GM18870 (cell line): ENCODE measurements at regions not wholly inside any gene's neighbourhood (a gene's known extent, or its start where the extent isn't known, plus 50 kb on each side); places are given as distances from the start of the nearest gene placed in this dataset.
"Not testable (repeated sequence)": the region's sequence is repeated elsewhere in the genome, so short reads cannot be mapped to it uniquely, and the experiment has no call there.

Experiments used
- ATAC-seq: cut with Tn5 transposase; IDR thresholded peaks from one replicate; pipeline ENCODE4 v1.9.1; 2021; ENCODE audit warnings: moderate library complexity; ENCODE audit not compliant: unreplicated experiment

DNA sequence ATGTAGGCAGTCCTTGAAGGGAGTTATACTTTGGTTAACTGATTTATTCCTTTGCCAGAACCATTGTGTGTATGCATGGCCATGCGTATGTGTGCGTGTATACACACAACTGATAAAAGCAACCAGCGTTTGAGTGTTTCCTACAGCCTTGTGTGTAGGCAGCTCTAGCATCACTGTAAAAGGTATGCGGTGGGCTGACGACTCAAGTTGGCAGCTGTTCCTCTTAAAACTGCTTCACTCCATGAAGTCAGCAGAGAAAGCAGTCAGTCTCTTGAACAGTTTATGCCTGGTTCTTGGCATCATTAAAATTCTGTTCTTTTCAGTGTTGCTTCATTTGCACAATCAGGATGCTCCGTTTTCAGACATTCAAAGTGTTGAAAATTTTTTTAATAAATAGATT is 103.5 kb upstream of the FRMPD4 start:
- ATAC-seq = no peak

DNA sequence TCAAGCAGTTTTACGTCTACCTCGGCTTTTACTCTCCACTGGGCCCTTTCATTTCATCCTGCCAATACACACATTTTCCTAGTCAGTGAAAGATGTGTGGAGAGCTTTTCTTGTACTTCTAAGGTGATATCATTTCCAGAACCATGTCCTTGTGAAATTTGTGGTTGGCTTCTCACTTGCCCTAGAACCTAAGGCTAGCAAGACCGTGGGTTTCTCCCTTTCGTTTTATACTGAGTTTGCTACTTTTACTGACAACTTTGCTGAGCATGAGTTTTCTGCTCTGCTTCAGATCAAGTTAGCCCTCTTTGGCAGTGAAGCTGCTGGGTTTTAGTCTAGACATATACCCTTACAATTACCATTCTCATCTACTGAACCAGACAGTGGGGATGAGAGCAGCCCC is 95.7 kb upstream of the FRMPD4 start:
- no peak for ATAC-seq

DNA sequence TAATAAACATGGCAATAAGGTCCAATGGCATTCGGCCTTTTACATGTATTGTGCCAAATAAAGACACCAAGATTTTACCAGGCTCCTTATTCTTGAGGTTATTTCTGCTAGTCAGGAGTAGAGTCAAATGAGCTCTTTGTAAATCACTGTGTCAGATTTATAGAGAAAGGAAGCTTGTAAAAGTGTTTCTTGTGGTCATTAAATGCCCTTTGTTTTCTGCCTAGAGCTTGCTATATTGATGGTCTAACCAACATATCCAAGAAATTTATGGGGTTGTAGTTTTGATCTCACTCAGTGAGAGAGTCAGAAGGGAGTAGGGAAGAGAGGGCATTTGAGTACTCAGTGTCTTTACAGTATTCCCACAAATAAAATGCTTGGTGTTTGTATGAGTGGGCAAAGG is 86.2 kb upstream of the FRMPD4 start:
- no peak for ATAC-seq

DNA sequence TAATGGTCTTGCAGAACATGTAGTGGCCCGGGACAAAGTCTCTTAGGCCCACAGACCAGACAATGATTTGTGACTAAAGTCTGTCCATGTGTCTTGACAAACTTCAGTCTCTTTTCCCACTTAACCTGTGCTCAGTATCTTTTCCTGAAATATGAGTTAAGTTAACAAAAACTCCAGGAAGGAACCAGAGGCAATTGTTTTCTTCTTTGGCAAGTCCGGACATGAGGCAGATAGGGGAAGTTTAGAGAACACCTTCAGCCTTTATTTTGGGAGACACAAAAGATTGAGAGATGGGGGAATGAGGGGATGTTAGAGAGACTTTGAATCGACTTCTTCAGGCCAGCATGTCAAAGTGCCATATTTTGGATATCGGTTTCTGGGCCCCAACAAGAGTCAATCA is 80.2 kb upstream of the FRMPD4 start:
- ATAC-seq = no peak

DNA sequence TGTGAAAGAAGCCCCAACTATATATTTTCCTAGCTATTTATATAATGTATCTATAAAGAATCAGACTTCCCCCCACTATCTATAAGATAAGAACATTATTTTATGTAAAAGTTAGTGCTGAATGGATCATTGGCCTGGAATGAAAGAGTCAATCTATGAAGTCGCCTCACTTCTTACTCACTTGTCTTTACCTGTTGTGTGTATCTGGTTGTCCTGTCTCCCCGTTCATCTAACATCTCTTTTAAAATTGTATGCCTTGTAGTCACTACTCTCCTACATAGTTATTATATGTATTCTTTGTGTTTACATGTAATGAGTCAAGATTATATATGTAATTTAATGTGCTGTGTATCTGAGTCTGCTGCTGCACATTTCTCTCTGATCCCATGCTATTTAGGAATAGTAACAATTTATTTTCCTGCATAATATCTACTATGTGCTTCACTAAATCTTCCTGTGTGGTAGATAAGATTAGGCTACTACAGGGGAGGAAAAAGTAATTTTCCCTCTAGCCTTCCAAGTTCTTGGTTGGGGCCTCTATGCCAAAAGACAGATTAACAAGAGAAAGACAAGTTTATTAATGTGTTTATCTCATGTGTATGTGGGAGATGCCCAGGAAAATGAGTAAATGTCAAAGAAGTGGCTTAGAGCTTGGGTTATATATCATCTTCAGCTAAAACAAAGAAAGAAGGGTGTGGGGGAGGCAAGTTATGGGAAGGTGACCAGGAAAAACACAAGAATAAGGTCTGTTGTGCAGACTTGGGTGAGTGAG is 77.6 kb upstream of the FRMPD4 start:
- ATAC-seq = no peak

DNA sequence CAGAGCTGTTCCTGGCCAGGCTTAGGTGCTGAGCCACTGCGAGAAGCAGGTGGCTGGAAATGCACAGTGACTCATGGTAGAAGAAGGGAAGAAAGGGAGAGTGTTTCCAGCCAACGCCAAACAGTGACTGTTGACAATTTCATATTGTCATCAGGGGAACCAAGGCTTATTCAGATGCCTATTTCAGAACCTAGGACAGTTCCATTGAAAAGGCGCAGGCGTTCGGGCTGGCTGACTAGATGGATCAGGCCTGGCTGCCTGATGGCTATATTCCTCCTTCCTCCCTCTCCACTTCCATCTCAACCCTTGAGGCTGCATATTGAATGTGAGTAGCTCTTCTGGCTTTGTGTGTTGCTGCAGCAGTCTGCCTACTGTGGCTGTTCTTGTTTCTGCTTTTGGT is 73.0 kb upstream of the FRMPD4 start:
- no peak for ATAC-seq

DNA sequence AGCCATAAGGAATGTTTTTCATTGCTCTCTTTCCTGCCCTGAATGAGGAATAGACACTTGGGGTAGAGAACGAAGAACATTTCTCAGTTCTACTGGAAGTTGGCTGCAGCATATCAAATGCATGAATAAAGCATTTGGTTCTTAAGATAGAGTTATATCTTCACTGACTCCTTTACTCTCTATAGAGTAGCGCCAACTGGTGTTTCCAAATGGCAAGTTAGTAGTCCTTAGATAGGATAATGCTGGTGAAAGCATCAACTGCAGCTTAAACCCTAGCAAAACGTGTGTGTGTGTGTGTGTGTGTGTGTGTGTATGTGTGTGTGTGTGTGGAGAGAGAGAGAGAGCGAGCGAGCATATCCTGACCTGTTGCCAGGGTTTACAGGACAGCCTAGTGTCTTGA is 62.2 kb upstream of the FRMPD4 start:
- no peak for ATAC-seq

DNA sequence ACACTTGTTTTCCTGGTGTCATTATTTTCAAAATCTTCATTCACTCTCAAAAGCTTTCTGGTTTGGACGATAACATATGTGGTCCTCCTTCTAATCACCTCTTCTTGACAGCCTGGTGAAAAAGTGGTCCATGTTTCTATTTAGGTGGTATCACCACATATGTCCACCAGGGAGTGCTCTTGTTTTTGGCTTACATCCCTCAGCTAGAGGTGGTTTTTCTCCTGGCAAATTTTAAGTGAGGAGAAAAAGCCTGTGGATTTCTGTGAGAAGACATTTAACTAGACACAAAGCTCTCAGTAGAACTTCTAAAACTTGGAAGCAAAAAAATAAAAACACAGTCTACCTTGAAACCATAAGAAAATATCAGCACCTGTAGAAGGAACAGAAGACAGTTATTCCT is 58.0 kb upstream of the FRMPD4 start:
- no peak for ATAC-seq

DNA sequence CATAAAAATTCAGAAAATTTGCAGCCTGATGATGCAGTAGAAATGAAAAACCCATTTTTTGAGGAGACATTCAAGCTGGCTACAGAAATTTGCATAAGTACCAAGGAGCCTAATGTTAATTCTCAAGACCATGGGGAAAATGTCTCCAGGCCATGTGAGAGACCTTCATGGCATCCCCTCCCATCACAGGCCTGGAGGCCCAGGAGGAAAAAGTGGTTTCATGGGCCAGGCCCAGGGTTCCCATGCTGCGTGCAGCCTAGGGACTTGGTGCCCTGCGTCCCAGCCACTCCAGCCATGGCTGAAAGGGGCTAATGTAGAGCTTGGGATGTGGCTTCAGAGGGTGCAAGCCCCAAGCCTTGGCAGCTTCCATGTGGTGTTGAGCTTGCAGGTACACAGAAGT is 55.3 kb upstream of the FRMPD4 start:
- ATAC-seq = not testable (repeated sequence)
